Esophagus muscularis mucosa (tissue), 3 donors: ENCODE measurements at regions not wholly inside any gene's neighbourhood (a gene's known extent, or its start where the extent isn't known, plus 50 kb on each side); places are given as distances from the start of the nearest gene placed in this dataset.

Source experiments
- POLR2A ChIP-seq: fragments of 450-650 bp; IDR thresholded peaks from one replicate; pipeline ENCODE4 v1.6.1; 2017; ENCODE audit warnings: antibody characterized with exemption, moderate library complexity, mild to moderate bottlenecking, low read depth
- POLR2AphosphoS5 ChIP-seq, 2 donors: sonication (generic); formaldehyde crosslinking; IDR thresholded peaks; one replicate each; pipeline ENCODE4 v1.6.1; 2017; ENCODE audit warnings: antibody characterized with exemption in 2 of 2
- TF ChIP-seq, protein P1 (sequence below), 3 experiments: fragments of 200-600 bp in 2 of 3; fragments of 450-650 bp in 1 of 3; sonication (generic) in 2 of 3; IDR thresholded peaks; one replicate each; pipeline ENCODE4 v1.5.1; 2017 to 2019; ENCODE audit warnings: antibody characterized with exemption in 3 of 3, mild to moderate bottlenecking in 2 of 3, moderate library complexity in 1 of 3

DNA sequence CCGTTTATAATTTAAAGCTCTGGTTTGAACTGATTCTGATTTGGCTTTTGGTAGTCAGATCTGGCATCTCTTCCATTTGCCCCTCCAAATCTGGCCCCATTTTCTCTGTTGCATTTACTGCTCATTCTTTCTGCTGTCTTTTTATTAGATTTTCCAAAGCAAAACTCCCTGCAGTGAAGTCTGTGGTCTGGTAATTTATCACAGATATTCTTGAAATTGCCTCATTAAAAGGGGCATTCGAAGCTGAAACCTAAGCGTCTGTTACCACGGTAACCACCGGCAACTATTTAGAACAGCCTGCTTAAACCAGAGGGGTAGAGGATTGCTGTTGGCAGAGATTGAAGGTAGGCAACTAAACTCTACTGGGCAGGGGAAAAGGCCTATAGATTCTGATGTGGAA is 111.5 kb upstream of the UPP2 start:
- TF ChIP-seq, protein P1, sequence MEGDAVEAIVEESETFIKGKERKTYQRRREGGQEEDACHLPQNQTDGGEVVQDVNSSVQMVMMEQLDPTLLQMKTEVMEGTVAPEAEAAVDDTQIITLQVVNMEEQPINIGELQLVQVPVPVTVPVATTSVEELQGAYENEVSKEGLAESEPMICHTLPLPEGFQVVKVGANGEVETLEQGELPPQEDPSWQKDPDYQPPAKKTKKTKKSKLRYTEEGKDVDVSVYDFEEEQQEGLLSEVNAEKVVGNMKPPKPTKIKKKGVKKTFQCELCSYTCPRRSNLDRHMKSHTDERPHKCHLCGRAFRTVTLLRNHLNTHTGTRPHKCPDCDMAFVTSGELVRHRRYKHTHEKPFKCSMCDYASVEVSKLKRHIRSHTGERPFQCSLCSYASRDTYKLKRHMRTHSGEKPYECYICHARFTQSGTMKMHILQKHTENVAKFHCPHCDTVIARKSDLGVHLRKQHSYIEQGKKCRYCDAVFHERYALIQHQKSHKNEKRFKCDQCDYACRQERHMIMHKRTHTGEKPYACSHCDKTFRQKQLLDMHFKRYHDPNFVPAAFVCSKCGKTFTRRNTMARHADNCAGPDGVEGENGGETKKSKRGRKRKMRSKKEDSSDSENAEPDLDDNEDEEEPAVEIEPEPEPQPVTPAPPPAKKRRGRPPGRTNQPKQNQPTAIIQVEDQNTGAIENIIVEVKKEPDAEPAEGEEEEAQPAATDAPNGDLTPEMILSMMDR (IDR thresholded peaks at IDR 0.05), result no peak
- no peak for TF ChIP-seq POLR2A
- no peak for TF ChIP-seq POLR2AphosphoS5 (IDR thresholded peaks at IDR 0.05)
